GM12878 (cell line): ENCODE measurements at regions not wholly inside any gene's neighbourhood (a gene's known extent, or its start where the extent isn't known, plus 50 kb on each side); places are given as distances from the start of the nearest gene placed in this dataset.

Experiments used
- ATAC-seq: fragments of 200-7000 bp; cut with Tn5 transposase; 3 replicates; pipeline ENCODE4 v1.9.1; 2020; ENCODE audit warnings: mild to moderate bottlenecking, moderate library complexity
- BruUV-seq: library from RNA; stranded (reverse); fragments of 400-500 nt; replicated peaks from 2 replicates; lab custom pipeline; 2021; lab: Mats Ljungman, UMichigan
- CTCF ChIA-PET: fragments of 300-600 bp; sonication (Branson Sonifier 250); formaldehyde crosslinking; extraction: SDS; loops from one replicate; lab custom pipeline; 2021; ENCODE audit warnings: inconsistent platforms; lab: Yijun Ruan, JAX
- POLR2A ChIA-PET: fragments of 350-600 bp; formaldehyde crosslinking; extraction: SDS; loops from one replicate; lab custom pipeline; 2021; ENCODE audit warnings: inconsistent platforms; lab: Charles Lee
- RAD21 ChIA-PET: fragments of 300-600 bp; sonication (Branson Sonifier 250); formaldehyde crosslinking; loops from one replicate; lab custom pipeline; 2023; ENCODE audit warnings: antibody characterized with exemption; ENCODE audit not compliant: unreplicated experiment; lab: Charles Lee
- SMC1A ChIA-PET: fragments of 300-600 bp; sonication (Branson Sonifier 250); formaldehyde crosslinking; loops from one replicate; lab custom pipeline; 2023; ENCODE audit not compliant: unreplicated experiment, uncharacterized antibody; lab: Charles Lee
- DNase-seq: peaks from one replicate; pipeline ENCODE4 v3.0.0-alpha.2; 2011; ENCODE audit warnings: low read depth, low spot score
- FAIRE-seq: peaks from 3 replicates; lab custom pipeline; 2011; peaks lifted over from hg19 to GRCh38; lab: Jason Lieb, UNC
- H2AFZ ChIP-seq: 2 replicates; pipeline ENCODE4 v1.6.0; 2011; ENCODE audit warnings: low read depth, low read length, control low read depth; ENCODE audit not compliant: control insufficient read depth
- H3K27ac ChIP-seq: 2 replicates; pipeline ENCODE4 v1.5.1; 2011; ENCODE audit warnings: control low read depth; ENCODE audit not compliant: control insufficient read depth, insufficient read depth
- H3K27me3 ChIP-seq, 2 experiments: replicated peaks in 1 of 2; 2 replicates each; pipeline versions ENCODE4 v1.6.0 to v1.6.1; 2011; ENCODE audit warnings: low read length in 1 of 2; ENCODE audit not compliant: control insufficient read depth in 2 of 2, insufficient read depth in 2 of 2
- H3K36me3 ChIP-seq, 2 experiments: 2 replicates each; pipeline ENCODE4 v1.5.1; 2011; ENCODE audit warnings: low read length in 1 of 2; ENCODE audit not compliant: control insufficient read depth in 2 of 2, insufficient read depth in 2 of 2
- H3K4me1 ChIP-seq: 2 replicates; pipeline ENCODE4 v1.6.1; 2011; ENCODE audit warnings: mild to moderate bottlenecking, low read length, moderate library complexity, mixed read lengths; ENCODE audit not compliant: control insufficient read depth, insufficient read depth
- H3K4me2 ChIP-seq: 2 replicates; pipeline ENCODE4 v1.6.0; 2011; ENCODE audit warnings: control low read depth; ENCODE audit not compliant: control insufficient read depth, insufficient read depth
- H3K4me3 ChIP-seq: fragments of 200-600 bp; sonication (generic); 2 replicates; pipeline ENCODE4 v1.5.1; 2016
- H3K79me2 ChIP-seq: 2 replicates; pipeline ENCODE4 v1.6.0; 2011; ENCODE audit warnings: low read length; ENCODE audit not compliant: control insufficient read depth, insufficient read depth
- H3K9ac ChIP-seq: 2 replicates; pipeline ENCODE4 v1.8.0; 2011; ENCODE audit warnings: low read length, control low read depth, mixed read lengths; ENCODE audit not compliant: control insufficient read depth, insufficient read depth
- H3K9me3 ChIP-seq: replicated peaks from 3 replicates; pipeline ENCODE4 v1.5.1; 2011; ENCODE audit warnings: mild to moderate bottlenecking, low read length; ENCODE audit not compliant: control insufficient read depth, insufficient read depth
- H4K20me1 ChIP-seq: 2 replicates; pipeline ENCODE4 v1.6.0; 2011; ENCODE audit not compliant: control insufficient read depth, insufficient read depth
- ASH2L ChIP-seq: fragments of 300-600, 200-600 bp; sonication (generic); IDR thresholded peaks from 2 replicates; pipeline ENCODE4 v1.6.1; 2017; ENCODE audit warnings: low read depth, mild to moderate bottlenecking, borderline replicate concordance
- ATF3 ChIP-seq: IDR thresholded peaks from 2 replicates; pipeline ENCODE4 v1.6.1; 2011; ENCODE audit warnings: low read depth, mild to moderate bottlenecking, low read length, moderate library complexity, borderline replicate concordance; ENCODE audit errors: extremely low read depth
- BMI1 ChIP-seq: fragments of 450-650 bp; IDR thresholded peaks from 2 replicates; pipeline ENCODE4 v1.6.1; 2016; ENCODE audit warnings: mild to moderate bottlenecking, moderate library complexity, borderline replicate concordance
- FOS ChIP-seq: IDR thresholded peaks from 3 replicates; pipeline ENCODE4 v1.6.1; 2011; ENCODE audit warnings: borderline replicate concordance; ENCODE audit not compliant: insufficient read length; ENCODE audit errors: extremely low read depth
- FOXM1 ChIP-seq: IDR thresholded peaks from 2 replicates; pipeline ENCODE4 v1.6.1; 2012; ENCODE audit warnings: low read depth, mild to moderate bottlenecking, inconsistent platforms, low read length, moderate library complexity
- GABPA ChIP-seq: IDR thresholded peaks from 2 replicates; pipeline ENCODE4 v1.6.1; 2014; ENCODE audit warnings: antibody characterized with exemption, low read depth, mild to moderate bottlenecking, inconsistent platforms
- IKZF2 ChIP-seq, 2 experiments: fragments of 450-650 bp; IDR thresholded peaks; 2 replicates each; pipeline ENCODE4 v1.6.1; 2017; ENCODE audit warnings: mild to moderate bottlenecking in 2 of 2, moderate library complexity in 2 of 2
- MTA2 ChIP-seq: fragments of 450-650 bp; IDR thresholded peaks from 2 replicates; pipeline ENCODE4 v1.6.1; 2016; ENCODE audit warnings: low read depth, mild to moderate bottlenecking, moderate library complexity
- NR2C2 ChIP-seq: IDR thresholded peaks from 2 replicates; pipeline ENCODE4 v1.6.1; 2011; ENCODE audit warnings: borderline replicate concordance, low read depth; ENCODE audit not compliant: control insufficient read depth, insufficient read length
- PAX5 ChIP-seq: IDR thresholded peaks from 2 replicates; pipeline ENCODE4 v1.6.1; 2011; ENCODE audit warnings: low read depth, low read length, borderline replicate concordance
- RELA ChIP-seq: fragments of 450-650 bp; IDR thresholded peaks from 2 replicates; pipeline ENCODE4 v1.8.0; 2014; ENCODE audit warnings: borderline replicate concordance; ENCODE audit not compliant: partially characterized antibody
- SP1 ChIP-seq: IDR thresholded peaks from one replicate; pipeline ENCODE4 v1.6.1; 2011; ENCODE audit warnings: low read depth, low read length
- SPI1 ChIP-seq: IDR thresholded peaks from 2 replicates; pipeline ENCODE4 v1.6.1; 2011; ENCODE audit warnings: low read depth, mild to moderate bottlenecking, low read length, moderate library complexity, borderline replicate concordance; ENCODE audit not compliant: insufficient read depth
- YY1 ChIP-seq: IDR thresholded peaks from 2 replicates; pipeline ENCODE4 v1.6.1; 2011; ENCODE audit warnings: low read depth, mild to moderate bottlenecking, low read length
- WGBS: methylation state at CpG from one replicate; pipeline ENCODE4 v1.1.6; 2016; ENCODE audit warnings: low lambda C conversion rate; ENCODE audit not compliant: insufficient replicate concordance, insufficient coverage; ENCODE audit errors: missing lambda C conversion rate; 5-methylcytosine and 5-hydroxymethylcytosine counted together
- in situ Hi-C: fragments of 300-500 bp; cut with MboI; formaldehyde crosslinking; loops from 9 replicates; pipeline ENCODE4 v1.14.3; 2018; ENCODE audit warnings: mixed read lengths
- intact Hi-C: fragments of 100-400 bp; cut with micrococcal nuclease; formaldehyde crosslinking; loops from one replicate; pipeline ENCODE4 v1.14.2; 2022; ENCODE audit not compliant: unreplicated experiment
- TF ChIP-seq, protein P1 (sequence below), 3 experiments: IDR thresholded peaks in 2 of 3; conservative IDR thresholded peaks in 1 of 3; 2 replicates each; pipeline ENCODE4 v1.5.1; 2011; ENCODE audit warnings: low read depth in 3 of 3, low read length in 3 of 3, mild to moderate bottlenecking in 3 of 3, control low read depth in 2 of 3, moderate library complexity in 2 of 3, inconsistent platforms in 1 of 3, mixed read lengths in 1 of 3; ENCODE audit not compliant: control insufficient read depth in 2 of 3, insufficient read depth in 1 of 3; ENCODE audit errors: extremely low read depth in 1 of 3
- TF ChIP-seq, protein P2 (sequence below): fragments of 450-650 bp; formaldehyde crosslinking; IDR thresholded peaks from 2 replicates; pipeline ENCODE4 v1.5.0; 2022; ENCODE audit warnings: mild to moderate bottlenecking, missing genetic modification characterization
- TF ChIP-seq, protein P3 (sequence below): fragments of 450-650 bp; IDR thresholded peaks from 2 replicates; pipeline ENCODE4 v1.6.1; 2016; ENCODE audit warnings: mild to moderate bottlenecking

GRCh38 chr7:19480383-19480782, 228.5 kb downstream of the POLR1F start:
- ChIA-PET POLR2A (no interaction called here), RAD21 (no interaction called here)
- 10% methylated on average over 3 of the region's 3 CpGs for WGBS

More at GRCh38 chr7:19480383-19480782, 228.5 kb downstream of the POLR1F start:
- TF ChIP-seq ATF3, result no peak
- TF ChIP-seq GABPA, result no peak
- TF ChIP-seq BMI1, result no peak
- no peak for TF ChIP-seq NR2C2
- TF ChIP-seq, protein P1, sequence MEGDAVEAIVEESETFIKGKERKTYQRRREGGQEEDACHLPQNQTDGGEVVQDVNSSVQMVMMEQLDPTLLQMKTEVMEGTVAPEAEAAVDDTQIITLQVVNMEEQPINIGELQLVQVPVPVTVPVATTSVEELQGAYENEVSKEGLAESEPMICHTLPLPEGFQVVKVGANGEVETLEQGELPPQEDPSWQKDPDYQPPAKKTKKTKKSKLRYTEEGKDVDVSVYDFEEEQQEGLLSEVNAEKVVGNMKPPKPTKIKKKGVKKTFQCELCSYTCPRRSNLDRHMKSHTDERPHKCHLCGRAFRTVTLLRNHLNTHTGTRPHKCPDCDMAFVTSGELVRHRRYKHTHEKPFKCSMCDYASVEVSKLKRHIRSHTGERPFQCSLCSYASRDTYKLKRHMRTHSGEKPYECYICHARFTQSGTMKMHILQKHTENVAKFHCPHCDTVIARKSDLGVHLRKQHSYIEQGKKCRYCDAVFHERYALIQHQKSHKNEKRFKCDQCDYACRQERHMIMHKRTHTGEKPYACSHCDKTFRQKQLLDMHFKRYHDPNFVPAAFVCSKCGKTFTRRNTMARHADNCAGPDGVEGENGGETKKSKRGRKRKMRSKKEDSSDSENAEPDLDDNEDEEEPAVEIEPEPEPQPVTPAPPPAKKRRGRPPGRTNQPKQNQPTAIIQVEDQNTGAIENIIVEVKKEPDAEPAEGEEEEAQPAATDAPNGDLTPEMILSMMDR (IDR thresholded peaks at IDR 0.05 in 2 of 3, conservative IDR thresholded peaks at IDR 0.05 in 1 of 3; ENCODE audit: control insufficient read depth in 2 of 3, extremely low read depth in 1 of 3, insufficient read depth in 1 of 3, low read depth in 3 of 3, low read length in 3 of 3), result no peak
- no peak for TF ChIP-seq MTA2
- no peak for TF ChIP-seq IKZF2 (IDR thresholded peaks at IDR 0.05)
- TF ChIP-seq SP1, result no peak
- no peak for TF ChIP-seq PAX5
- TF ChIP-seq ASH2L, result no peak
- no peak for TF ChIP-seq FOXM1
- TF ChIP-seq YY1, result no peak
- TF ChIP-seq SPI1, result no peak
- TF ChIP-seq RELA, result no peak
- TF ChIP-seq, protein P2, sequence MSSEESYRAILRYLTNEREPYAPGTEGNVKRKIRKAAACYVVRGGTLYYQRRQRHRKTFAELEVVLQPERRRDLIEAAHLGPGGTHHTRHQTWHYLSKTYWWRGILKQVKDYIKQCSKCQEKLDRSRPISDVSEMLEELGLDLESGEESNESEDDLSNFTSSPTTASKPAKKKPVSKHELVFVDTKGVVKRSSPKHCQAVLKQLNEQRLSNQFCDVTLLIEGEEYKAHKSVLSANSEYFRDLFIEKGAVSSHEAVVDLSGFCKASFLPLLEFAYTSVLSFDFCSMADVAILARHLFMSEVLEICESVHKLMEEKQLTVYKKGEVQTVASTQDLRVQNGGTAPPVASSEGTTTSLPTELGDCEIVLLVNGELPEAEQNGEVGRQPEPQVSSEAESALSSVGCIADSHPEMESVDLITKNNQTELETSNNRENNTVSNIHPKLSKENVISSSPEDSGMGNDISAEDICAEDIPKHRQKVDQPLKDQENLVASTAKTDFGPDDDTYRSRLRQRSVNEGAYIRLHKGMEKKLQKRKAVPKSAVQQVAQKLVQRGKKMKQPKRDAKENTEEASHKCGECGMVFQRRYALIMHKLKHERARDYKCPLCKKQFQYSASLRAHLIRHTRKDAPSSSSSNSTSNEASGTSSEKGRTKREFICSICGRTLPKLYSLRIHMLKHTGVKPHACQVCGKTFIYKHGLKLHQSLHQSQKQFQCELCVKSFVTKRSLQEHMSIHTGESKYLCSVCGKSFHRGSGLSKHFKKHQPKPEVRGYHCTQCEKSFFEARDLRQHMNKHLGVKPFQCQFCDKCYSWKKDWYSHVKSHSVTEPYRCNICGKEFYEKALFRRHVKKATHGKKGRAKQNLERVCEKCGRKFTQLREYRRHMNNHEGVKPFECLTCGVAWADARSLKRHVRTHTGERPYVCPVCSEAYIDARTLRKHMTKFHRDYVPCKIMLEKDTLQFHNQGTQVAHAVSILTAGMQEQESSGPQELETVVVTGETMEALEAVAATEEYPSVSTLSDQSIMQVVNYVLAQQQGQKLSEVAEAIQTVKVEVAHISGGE (CRISPR knock-in tag), result no peak
- TF ChIP-seq FOS, result no peak
- TF ChIP-seq, protein P3, sequence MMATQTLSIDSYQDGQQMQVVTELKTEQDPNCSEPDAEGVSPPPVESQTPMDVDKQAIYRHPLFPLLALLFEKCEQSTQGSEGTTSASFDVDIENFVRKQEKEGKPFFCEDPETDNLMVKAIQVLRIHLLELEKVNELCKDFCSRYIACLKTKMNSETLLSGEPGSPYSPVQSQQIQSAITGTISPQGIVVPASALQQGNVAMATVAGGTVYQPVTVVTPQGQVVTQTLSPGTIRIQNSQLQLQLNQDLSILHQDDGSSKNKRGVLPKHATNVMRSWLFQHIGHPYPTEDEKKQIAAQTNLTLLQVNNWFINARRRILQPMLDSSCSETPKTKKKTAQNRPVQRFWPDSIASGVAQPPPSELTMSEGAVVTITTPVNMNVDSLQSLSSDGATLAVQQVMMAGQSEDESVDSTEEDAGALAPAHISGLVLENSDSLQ, result no peak
- in situ Hi-C loops (no loop called here), intact Hi-C loops (no loop called here)
- Histone ChIP-seq H3K36me3 (no peaks in the 10 kb centered on the region), H3K9me3 (no peaks in the 10 kb centered on the region), H3K27ac (no peak overlapping the region), H3K9ac (no peak overlapping the region), H3K27me3 (no peaks in the 10 kb centered on the region), H3K4me3 (no peak overlapping the region), H3K4me1 (no peaks in the 10 kb centered on the region), H3K4me2 (no peak overlapping the region), H2AFZ (no peak overlapping the region), H3K79me2 (no peaks in the 10 kb centered on the region), H4K20me1 (no peaks in the 10 kb centered on the region)
- ATAC-seq, result no peak
- ChIA-PET CTCF (interaction anchor here (5.7 kb wide), 1 partner anchor 10 kb away, joined by 30 read pairs; no protein-coding TSS in a partner anchor), SMC1A (no interaction called here)
- BruUV-seq, result no TSS peak
- DNase-seq, result no peak
- FAIRE-seq, result no peak
